GM21723 (cell line): ENCODE measurements at regions not wholly inside any gene's neighbourhood (a gene's known extent, or its start where the extent isn't known, plus 50 kb on each side); places are given as distances from the start of the nearest gene placed in this dataset.

Experiments
- ATAC-seq: cut with Tn5 transposase; IDR thresholded peaks from one replicate; pipeline ENCODE4 v1.9.1; 2021; ENCODE audit warnings: mild to moderate bottlenecking, moderate library complexity; ENCODE audit not compliant: unreplicated experiment

DNA sequence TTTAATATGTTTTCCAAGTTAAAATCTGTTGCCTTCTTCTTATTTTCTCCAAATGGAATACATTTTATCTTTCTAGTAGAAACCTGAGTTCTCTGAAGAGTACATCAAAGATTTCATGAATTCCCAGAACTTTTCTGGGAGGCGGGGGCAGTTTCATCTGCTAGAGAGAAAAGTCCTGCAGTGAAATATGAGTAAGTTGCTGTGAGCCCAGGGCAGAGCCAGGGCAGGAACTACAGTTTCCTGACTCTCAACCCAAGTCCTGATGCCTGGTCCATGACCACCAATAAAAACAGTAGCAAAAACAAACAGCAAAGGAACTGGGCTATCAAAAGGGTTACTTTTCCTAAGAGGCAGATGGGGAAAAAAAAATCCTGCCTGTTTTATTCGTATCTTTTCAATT is 239.4 kb upstream of the CTSO start:
- no peak for ATAC-seq

DNA sequence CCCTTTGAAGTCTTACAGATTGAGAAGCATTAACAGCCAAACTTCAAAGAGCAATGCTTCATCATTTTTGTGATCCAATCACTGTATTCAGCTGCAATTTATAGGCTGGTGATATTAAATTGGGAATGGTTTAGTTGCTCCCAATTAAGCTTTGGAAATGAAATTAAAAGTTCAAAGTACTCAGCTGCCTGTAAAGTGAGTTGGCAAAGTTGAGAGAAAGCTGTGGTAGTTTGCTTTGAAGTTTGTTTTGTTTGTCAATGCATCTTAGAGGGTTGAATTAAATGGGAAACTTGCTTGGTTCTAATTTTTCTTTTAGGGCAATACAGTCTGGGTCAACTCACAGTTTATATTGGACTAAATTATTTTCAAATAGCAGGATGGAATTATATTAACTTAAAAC is 238.4 kb upstream of the CTSO start:
- ATAC-seq: no peak

DNA sequence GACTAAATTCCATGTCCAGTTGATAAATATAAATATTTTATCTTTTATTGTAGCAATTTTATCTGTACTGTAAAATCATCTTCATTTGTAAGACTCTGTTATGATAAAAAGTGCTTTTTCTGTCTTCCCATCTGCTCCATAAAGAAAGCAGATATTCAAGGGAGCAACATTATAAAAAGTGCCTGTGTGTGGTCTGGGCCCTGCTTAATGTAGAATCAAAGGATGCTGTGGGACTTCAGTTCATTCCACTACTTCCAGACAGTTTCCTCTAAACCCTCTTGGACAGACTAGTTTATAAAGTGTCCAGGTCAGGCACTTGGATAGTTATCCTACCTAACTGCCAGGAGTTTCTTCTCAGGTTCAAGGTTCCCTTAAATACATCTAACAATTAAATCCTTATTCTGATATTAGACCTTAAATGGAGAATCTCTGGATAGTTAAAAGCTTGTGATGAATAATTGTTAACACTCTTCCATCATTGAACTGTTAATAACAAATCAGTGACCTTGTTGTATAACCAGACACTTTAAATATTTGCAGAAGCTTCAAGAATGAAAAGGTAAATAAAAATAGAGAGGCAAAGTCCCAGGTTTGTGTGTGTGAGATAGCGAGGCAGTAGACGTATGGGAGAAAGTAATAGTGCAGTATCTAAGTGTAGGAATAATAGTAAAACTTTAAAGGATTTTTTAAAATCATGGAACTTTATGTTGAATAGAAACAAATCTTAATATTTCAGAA is 237.5 kb upstream of the CTSO start:
- no peak for ATAC-seq

DNA sequence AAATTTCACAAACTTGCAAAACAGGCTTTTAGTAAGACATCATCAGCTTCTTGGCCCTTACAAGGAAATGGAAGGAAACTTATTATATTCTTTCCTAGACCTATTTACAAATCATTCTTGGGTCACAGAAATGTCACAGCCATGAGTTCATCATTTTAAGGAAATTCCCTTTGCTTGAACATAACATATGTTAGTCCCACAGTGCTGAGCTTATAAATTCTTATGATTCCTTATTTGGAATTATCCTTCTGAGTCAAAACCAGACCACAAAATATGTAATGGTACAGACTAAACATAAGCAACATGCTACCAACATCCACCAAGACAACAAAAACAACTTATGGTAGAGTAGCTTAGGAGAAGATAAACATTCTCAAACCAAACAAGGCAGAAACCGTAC is 236.9 kb upstream of the CTSO start:
- ATAC-seq: no peak

DNA sequence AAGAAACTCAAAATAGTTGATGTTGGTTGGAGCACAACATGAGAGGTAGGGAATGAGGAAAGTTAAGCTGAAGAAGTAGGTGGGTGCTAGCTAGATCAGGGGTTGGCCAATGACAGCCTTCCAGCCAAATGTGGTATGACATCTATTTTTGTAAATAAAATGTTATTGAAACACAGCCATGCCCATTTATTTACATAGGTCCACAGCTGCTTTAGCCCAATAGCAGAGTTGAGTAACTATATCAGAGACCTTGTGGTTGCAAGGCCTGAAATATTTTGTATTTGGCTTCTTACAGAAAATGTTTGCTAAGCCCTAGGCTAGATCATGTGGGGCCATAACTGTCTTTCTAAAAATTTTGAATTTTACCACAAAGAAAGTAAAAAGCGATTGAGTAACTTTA is 234.9 kb upstream of the CTSO start:
- ATAC-seq: no peak

DNA sequence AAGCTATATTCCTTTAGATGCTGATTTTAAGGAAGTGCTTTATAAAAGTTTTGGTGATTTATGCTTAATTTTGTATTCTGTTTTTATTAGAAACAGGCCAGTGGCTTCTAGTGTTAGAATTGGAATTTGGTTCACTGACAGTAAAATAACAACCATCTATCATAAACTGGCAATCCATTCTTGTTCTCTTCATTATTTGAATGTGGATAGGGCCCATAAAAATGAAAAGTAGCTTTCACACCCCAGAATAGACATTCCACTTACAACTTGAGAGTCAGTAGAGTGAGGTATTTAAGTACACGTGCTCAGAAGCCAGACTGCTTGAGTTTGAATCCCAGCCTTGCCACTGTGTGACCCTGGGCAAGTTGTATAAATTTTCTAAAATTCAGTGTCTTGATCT is 232.4 kb upstream of the CTSO start:
- ATAC-seq: no peak

DNA sequence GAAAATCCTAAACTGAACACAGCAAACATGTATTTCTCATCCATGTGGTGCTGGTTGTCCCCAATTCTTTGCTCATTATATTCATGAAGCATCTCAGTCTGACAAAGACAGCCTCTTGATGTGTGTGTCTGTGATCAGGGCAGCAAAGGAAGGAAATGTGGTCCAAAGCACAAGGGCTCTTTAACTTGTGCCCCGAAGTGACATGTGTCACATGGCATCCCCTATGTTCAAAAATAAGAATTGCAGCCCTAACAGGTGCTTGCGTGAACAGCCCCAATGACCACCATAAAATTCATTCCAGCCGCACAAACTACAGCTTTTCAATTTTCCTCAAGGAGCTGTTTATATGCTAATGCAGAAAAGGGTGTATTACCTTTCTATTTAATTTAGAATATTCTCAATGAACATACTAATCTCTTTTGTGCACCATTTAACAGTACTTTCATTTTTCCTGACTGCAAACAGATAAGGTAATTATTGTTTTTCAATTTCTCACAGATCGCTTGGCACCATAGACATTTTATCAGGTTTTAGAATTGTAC is 231.9 kb upstream of the CTSO start:
- no peak for ATAC-seq

DNA sequence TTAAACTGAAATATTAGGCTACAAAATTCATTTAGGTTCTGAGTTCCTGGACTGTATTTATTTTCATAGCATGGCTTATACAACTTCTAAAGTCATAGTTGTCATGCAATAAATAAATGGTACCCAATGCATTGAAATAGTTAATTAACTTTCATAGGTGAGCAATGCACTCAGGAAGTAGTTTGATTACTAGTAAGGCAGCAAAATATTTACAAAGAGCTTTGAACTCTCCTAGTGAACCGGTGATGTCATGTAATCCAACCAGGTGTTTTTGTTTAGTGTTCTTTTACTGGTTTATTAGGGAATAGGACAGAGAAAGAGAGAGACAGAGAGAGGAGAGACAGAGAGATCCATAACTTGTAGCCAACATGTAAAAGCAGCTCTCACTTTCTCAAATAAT is 228.6 kb upstream of the CTSO start:
- no peak for ATAC-seq

DNA sequence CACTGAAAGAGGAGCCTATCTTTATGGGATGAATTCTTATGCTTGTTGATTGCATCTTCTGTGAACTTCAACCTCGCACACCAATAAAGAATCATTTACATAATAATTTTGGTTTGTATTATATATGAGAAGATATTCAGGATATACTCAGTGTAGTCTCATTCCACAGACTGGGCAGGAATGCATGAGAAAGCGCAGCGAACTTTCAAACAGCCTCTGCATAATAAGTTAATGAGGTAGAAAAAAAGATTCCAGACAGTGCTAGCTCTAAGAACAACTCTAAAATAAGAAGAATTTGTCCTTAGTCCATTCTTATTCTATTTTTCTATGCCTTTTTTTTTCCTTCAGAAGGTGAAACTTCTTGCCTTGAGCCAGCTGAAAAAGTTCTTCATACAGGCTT is 224.3 kb upstream of the CTSO start:
- ATAC-seq: no peak

DNA sequence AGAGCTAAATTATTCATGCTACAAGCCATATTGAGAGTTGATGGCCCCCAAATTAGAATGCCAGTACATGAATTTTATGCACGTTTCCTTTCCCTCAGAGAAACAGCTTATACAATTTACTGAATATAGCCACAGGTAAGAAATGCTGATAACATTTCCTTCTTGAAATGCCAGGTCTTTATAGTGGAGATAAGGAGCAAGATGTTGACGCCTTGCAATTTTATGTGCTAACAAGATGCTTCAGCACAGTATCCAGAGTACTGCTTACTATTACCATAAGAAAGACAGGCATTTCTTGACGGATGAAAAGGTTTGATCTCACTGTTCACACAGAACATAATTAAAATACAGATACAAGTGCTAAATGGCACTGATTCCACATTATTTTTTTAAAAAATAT is 223.2 kb upstream of the CTSO start:
- ATAC-seq: no peak

DNA sequence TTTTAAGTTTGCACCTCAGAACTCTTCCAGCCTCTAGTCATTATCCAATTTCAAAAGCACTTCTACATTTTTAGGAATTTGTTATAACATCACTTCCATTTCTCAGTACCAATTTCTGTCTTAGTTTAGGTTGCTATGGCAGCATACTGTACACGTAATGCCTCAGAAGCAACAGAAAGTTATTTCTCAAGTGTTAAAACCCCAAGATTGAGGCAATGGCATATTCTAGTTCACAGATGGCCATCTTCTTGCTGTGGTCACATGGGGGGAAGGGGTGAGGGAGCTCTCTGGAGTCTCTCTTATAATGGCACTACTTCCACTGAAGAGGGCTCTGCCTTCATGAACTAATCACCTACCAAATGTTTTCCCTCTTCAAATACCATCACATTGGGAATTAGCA is 220.3 kb upstream of the CTSO start:
- ATAC-seq: no peak

DNA sequence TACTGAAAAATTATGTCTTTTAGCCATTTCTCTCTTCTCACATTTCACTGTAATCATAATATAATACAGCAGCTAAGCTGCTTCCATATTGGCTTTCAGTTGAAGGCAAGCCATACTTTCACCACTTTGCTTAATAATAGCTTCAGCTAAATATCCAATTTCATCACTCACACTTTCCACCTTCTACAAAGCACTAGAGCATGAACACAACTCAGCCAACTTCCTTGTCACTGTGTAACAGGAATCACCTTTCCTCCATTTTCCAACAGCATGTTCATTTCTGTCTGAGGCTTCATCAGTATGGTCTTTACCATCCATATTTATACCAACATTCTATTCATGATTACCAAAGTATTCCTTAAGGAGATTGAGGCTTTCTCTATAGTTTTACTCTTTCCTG is 219.8 kb upstream of the CTSO start:
- ATAC-seq: no peak

DNA sequence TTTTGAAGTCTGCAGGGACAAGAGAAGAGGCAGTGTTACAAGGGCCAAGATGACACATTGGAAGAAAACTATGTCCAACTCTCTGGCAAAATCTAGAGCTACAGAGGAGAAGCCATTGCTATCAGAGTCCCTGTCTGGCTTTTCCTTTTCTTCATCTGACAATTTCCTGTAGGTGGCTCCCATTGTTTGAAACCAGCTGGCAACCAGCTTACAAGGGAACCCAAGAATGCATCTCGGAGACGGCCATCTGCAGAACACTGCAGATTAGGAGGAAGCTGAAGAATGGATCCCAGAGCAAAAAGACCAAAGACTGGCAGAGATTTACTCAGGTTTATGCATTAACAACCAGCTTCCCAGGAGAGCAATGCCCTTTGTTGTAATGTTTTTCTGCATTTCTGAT is 216.2 kb upstream of the CTSO start:
- ATAC-seq: no peak

DNA sequence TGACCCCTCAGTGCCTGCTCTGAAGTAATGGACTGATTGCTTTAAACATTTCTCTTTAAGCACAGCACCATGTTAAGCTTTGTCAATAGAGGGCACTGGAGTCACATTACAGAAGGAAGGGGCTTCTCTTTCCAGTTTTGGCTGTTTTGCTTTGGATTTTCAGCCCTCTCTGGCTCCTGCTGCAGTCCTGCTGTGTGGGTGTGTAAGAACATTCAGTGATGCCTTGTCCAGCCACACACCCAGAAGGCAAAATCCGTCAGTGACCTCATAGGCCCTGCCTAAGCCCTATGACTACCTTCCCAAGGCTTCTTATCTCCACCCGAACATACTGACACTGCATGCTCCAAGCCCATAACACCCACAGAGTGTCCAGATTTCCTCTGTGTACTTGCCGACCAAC is 215.3 kb upstream of the CTSO start:
- no peak for ATAC-seq

DNA sequence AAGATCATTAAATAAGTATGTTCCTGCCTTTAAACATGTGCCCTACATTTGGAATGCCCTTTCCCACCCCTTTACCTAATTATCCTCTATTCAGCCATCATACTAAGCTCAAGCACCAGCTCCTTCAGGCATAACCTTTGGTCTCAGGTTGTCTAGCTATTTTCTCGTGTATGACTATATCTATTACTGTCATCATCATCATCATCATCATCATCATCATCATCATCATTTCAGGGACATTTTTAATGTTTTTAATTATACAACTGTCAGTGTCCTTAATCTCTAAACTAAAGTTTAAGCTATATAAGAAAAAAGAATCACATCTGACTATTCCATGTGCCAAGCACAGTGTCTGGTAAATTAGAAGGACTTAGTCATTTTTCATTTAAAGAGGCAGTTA is 214.6 kb upstream of the CTSO start:
- no peak for ATAC-seq

DNA sequence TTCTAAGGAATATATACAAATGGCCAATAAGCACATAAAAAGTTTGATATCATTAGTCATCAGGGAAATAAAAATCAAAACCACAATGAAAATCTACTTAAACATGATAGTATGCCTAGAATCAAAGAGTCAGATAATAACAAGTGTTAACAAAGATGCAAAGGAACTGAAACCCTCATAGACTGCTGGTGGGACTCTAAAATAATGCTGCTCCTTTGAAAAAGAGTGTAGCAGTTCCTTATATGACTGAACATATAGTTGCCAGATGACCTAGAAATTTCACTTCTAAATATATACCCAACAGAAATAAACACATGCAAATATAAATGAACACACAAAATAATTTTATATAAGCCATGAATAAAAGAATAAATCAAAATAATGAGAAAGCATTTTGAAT is 205.1 kb upstream of the CTSO start:
- ATAC-seq: peak; percentile 91

DNA sequence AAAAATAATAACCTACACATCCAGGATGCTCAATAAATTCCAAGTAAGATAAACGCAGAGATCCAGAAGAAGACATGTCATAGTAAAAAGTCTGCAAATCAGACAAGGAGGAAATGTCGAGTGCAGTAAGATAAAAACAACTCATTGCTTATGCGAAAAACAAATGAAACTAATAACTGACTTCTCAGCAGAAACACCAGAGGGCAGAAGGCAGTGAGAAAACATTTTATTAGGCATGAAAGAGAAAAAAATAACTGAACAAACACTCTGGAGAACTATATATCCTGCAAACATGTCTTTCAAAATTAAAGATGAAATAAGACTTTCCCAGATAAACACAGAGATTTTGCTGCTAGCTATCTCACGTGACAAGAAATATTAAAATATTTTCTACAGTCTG is 201.3 kb upstream of the CTSO start:
- no peak for ATAC-seq

DNA sequence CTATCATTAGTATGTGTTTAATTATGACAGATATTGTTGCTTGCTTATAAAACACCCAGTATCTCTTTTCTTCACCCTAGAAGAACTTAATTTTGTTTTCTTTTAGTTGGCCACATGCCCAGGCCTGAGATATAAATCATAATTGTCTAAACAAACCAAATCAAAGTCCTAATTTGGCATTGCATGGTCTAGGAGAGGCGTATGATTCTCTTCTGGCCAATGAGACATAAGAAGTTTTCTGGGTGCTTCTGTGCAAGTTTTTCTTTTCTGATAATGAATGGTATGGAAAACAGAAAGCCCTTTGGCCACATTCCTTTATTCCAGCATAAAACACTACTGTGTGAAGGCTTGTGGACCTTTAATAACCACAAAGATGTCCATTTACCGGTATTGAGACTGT is 192.9 kb upstream of the CTSO start:
- no peak for ATAC-seq

DNA sequence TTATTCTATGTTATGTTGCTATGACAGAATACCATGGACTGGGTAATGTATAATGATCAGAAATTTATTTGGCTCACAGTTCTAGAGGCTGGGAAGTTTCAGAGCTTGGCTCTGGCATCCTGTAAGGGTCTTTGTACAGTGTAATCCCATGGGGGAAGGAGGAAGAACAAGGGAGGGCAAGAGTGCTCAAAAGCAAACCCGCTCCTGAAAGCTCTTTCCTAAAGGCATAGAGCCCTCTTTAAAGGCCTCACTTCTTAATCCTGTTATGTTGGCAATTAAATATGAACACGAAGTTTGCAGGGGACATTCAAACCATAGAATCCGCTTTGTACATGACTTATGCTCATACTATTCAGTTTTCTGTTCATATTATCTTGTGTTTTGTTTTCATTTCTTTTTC is 191.3 kb upstream of the CTSO start:
- no peak for ATAC-seq

DNA sequence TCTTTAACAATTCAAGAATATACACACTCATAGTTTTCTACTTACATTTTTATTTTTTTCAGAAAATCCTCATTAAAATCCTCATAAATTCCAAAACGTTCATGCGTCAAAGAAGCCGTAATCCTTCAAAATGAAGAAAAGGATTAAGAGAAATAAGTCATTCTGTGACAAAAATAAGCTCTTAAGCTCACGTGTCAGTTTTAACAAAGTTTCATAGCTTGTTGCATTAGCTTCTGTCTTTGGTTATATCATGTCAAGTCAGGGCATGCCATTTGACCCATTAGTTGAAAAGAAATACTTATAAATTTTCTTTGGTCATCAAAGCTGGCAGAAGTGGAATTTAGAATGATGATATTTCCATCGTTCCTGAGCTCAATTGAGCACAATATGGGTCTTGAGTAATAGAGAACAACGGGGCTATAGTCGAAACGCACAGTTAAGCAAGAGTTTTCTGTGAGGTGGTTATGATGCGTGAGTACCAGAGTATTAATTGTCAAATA is 185.2 kb upstream of the CTSO start:
- no peak for ATAC-seq

DNA sequence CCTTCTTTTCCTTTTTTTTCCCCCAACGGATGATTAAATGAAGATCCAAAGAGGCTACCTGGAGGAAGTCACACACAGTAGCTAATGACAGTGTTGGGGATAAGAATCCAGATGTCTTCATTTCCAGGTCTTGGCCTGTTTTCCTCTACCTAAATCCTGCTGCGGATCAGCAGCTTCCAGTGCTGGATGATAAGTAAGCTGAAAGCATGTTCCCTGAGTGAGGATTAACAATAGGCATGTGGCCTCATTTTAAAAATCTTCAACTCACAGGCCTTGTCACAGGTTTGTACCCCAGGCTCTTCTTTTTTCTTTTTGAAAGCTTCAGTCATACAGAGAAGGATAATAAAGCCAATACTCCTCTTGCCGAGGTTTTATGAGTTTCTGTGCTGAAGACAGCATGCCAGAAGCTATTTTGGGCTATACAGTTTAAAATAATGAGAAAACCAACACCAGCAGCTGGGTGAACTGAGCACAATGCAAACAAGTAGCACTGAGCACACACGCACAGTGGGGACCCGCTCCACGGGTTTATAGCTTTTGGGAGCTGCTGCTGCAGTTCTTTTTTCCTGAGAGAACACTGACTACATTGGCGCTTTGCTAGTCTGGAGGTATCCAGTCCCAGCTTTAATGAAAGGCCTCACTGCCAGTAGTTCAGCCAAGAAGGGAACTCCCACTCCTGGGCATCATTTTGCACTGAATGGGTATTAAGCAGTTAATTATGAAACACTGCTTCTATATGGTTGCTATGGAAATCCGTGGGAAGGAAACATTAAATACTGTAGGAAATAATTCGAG is 184.2 kb upstream of the CTSO start:
- ATAC-seq: no peak

DNA sequence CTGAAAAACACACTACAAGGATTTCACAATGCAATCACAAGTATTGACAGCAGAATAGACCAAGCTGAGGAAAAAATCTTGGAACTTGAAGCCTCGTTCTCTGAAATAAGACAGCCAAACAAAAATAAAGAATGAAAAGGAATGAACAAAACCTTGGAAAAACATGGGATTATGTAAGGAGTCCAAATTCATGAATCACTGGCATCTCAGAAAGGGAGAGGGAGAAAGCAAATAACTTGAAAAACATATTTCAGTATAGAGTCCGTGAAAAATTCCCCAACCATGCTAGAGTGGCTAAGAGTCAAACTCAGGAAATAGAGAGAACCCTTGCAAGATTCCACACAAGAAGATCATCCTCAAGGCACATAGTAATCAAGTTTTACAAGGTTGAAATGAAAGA is 178.5 kb upstream of the CTSO start:
- no peak for ATAC-seq
